ENCODE measurements at regions not wholly inside any gene's neighbourhood (a gene's known extent, or its start where the extent isn't known, plus 50 kb on each side); places are given as distances from the start of the nearest gene placed in this dataset.
"Not testable (repeated sequence)": the region's sequence is repeated elsewhere in the genome, so short reads cannot be mapped to it uniquely, and the experiment has no call there.

- no peak for DNase-seq
Measured at GRCh38 chr3:82741346-82741745, 979.9 kb upstream of the GBE1 start.

GRCh38 chr3:82739390-82739789 is 977.9 kb upstream of the GBE1 start:
- DNase-seq = no peak

GRCh38 chr3:82736696-82737277 is 975.3 kb upstream of the GBE1 start:
- no peak for DNase-seq

GRCh38 chr3:82715091-82715856 is 953.8 kb upstream of the GBE1 start:
- no peak for DNase-seq

GRCh38 chr3:82707035-82707434 is 945.6 kb upstream of the GBE1 start:
- DNase-seq = no peak

GRCh38 chr3:82685761-82686160 is 924.3 kb upstream of the GBE1 start:
- no peak for DNase-seq

- DNase-seq = no peak
Measured at GRCh38 chr3:82676356-82677026, 915.0 kb upstream of the GBE1 start.

- no peak for DNase-seq
Measured at GRCh38 chr3:82672966-82673365, 911.5 kb upstream of the GBE1 start.

- DNase-seq = no peak
Measured at GRCh38 chr3:82671466-82671865, 910.0 kb upstream of the GBE1 start.

GRCh38 chr3:82654708-82655107 is 893.3 kb upstream of the GBE1 start:
- no peak for DNase-seq

- DNase-seq = no peak
Measured at GRCh38 chr3:82643948-82644347, 882.5 kb upstream of the GBE1 start.

- no peak for DNase-seq
Measured at GRCh38 chr3:82641701-82642100, 880.3 kb upstream of the GBE1 start.

- no peak for DNase-seq
Measured at GRCh38 chr3:82640254-82640653, 878.8 kb upstream of the GBE1 start.

- no peak for DNase-seq
Measured at GRCh38 chr3:82637574-82637973, 876.1 kb upstream of the GBE1 start.

GRCh38 chr3:82636177-82636576 is 874.7 kb upstream of the GBE1 start:
- no peak for DNase-seq

GRCh38 chr3:82633319-82633718 is 871.9 kb upstream of the GBE1 start:
- no peak for DNase-seq

- DNase-seq = no peak
Measured at GRCh38 chr3:82629937-82630336, 868.5 kb upstream of the GBE1 start.

- no peak for DNase-seq
Measured at GRCh38 chr3:82628385-82629014, 867.1 kb upstream of the GBE1 start.

GRCh38 chr3:82627733-82628132 is 866.3 kb upstream of the GBE1 start:
- DNase-seq = no peak

- DNase-seq = not testable (repeated sequence)
Measured at GRCh38 chr3:82620744-82621143, 859.3 kb upstream of the GBE1 start.

- DNase-seq = no peak
Measured at GRCh38 chr3:82618594-82618993, 857.1 kb upstream of the GBE1 start.

- DNase-seq = no peak
Measured at GRCh38 chr3:82610236-82610635, 848.8 kb upstream of the GBE1 start.

GRCh38 chr3:82607391-82607790 is 845.9 kb upstream of the GBE1 start:
- no peak for DNase-seq

- no peak for DNase-seq
Measured at GRCh38 chr3:82596805-82597204, 835.4 kb upstream of the GBE1 start.

All from femur (tissue), 1 donor.